ENCODE measurements at regions not wholly inside any gene's neighbourhood (a gene's known extent, or its start where the extent isn't known, plus 50 kb on each side); places are given as distances from the start of the nearest gene placed in this dataset.

DNA sequence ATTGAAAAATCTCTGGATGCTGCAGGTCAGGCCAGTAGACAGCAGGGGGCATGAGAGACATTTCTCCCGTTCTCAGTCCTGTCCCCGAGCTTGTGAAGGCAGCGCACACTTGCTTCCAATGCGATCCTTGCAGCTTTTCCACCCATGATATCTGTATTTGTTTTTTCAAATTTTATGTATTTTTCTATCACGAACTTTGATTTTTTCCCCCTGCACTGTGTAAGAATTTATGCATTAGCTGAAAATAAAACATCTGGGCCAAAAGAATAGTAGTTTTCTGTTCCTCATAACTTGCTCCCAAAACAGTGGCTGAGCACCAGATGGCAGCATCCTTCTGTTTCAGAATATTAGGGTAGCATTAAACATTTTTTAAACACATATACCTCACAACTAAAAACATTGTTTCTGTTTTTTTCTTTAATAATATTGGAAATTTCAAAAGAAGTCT is 90.9 kb upstream of the PABPC3 start:
- TF ChIP-seq, protein P1, sequence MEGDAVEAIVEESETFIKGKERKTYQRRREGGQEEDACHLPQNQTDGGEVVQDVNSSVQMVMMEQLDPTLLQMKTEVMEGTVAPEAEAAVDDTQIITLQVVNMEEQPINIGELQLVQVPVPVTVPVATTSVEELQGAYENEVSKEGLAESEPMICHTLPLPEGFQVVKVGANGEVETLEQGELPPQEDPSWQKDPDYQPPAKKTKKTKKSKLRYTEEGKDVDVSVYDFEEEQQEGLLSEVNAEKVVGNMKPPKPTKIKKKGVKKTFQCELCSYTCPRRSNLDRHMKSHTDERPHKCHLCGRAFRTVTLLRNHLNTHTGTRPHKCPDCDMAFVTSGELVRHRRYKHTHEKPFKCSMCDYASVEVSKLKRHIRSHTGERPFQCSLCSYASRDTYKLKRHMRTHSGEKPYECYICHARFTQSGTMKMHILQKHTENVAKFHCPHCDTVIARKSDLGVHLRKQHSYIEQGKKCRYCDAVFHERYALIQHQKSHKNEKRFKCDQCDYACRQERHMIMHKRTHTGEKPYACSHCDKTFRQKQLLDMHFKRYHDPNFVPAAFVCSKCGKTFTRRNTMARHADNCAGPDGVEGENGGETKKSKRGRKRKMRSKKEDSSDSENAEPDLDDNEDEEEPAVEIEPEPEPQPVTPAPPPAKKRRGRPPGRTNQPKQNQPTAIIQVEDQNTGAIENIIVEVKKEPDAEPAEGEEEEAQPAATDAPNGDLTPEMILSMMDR (IDR thresholded peaks at IDR 0.05), result peak; percentile 76

DNA sequence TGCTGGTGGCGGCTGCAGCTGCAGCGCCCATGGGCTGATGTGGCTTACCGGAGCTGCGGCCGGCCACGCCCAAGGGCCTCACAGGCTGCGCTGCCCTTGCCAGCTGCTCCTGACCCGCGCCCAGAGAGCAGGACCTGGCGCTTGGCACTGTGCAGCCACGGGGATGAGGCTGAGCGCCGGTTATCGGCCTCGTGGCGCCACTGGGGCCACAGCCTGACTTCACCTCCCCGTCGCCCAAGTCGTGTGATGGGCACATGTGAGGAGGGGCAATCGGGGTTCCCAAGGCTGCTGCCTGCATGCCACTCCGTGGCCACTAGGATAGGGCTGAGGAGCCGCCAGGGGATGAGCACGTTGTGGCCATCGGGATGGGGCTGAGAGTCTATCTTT is 77.2 kb upstream of the PABPC3 start:
- TF ChIP-seq, protein P1 (IDR thresholded peaks at IDR 0.05), result no peak

DNA sequence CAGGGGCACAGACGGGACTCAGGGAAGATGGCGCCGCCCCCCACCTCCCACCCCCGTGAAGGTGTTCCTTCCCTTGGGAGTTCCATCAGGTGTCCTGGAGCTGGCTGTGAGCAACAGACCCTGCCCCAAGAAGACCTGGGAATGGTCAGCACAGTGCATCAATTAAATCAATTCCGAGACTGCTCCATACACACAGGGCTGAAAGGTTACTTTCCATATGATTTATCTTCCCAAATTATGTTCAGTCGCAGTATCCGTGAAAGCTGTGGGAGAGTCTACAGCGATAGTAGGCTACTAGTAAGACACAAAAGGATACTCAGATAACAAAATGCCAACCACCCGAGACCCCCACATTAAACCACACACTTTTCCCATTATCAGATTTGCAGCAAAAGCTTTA is 71.8 kb upstream of the PABPC3 start:
- TF ChIP-seq, protein P1 (IDR thresholded peaks at IDR 0.05), result no peak

DNA sequence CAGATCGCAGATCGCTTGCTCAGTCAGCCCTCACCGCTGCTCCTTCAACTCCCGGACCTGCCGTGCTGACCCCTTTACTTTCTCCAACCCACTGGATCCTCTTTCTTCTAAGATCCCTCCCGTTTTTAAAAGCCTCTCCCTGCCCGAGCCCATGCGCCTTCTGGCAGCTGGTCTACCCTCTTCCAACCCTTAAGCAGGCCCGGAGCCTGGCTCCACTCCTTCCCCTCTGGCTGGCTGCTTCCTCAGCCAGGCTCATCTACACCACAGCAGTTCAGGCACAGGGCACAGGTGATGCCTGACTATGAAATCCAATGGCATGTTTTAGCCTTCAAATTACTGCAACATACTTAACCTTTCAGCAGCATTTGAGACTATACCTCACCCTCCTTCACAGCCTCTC is 63.8 kb upstream of the PABPC3 start:
- TF ChIP-seq, protein P1 (IDR thresholded peaks at IDR 0.05), result no peak

DNA sequence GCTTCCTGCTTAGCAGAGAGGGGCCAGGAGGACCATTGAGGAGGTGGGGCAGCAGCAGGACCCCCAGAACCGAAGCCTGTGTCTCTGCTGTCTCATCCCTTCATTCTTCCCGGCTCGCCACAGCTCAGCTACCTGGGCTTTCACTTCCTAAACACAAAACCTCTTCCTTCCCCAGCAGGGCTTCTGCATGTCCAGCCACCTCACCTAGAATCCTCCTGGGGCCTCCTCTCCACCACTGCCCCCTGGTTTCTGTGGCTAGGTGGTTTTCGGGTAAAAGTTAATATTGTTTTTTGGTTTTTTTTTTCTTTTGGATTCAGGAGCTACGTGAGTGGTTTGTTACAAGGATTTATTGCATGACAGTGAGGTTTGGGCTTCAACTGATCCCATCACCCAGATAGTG is 61.8 kb upstream of the PABPC3 start:
- TF ChIP-seq, protein P1 (IDR thresholded peaks at IDR 0.05), result no peak

DNA sequence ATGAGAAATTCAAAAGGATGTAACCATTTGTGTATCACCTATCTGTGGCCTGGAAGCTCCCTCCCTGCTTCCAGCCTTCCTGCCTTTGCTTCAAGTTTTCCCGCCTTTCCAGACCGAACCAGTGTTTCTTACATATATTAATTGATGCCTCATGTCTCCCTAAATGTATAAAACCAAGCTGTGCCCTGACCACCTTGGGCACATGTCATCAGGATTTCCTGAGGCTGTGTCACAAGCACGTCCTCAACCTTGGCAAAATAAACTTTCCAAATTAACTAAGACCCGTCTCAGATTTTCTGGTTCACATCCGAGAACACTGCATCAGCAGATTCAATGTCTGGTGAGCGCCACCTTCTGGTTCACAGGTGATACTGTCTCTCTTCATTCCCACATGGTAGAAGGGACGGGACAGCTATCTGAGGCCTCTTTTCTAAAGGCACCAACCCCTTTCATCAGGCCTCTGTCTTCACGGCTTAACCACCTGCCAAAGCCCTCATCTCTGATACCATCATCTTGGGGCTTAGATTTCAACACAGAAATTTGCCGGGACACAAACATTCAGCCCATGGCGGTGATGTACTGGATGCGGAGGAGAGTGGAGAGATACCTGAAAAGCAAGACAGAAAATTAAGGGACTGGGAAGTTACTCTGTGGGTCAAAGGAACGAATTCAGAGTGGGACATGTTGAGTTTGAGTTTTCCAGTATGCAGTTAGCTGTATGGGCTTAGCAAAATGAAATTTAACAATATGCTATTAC is 58.7 kb upstream of the PABPC3 start:
- TF ChIP-seq, protein P1 (IDR thresholded peaks at IDR 0.05), result peak; percentile 77

DNA sequence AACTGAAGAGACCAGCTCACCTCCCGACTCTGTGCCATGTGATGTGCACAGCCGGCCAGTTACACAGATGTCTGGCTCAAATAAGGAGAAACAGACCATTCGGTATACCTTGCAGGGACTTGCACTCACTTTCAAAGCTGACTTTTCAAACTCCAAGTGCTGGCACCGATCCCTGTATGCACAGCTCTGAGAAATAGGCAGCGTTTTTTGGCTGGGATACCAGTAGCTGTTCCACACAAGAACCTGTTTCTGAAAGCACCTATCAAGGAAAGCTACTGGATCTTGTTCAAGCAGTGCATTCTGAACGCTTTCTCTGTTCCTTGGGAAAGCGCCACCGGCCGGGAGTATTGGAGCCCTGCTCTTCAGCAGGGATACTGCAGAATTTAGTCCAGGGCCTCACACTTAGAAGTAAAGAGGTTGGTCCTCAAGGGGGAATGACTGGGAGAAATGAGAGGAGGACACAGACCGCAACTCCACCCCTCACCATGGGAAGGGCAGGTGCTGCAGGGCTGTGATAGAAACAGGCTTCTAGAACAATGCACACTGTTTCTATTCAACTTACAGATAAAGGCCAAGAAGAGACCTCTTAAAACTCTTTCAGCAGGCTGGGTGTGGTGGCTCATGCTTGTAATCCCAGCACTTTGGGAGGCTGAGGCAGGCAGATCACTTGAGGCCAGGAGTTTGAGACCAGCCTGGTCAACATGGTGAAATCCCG is 53.6 kb upstream of the PABPC3 start:
- TF ChIP-seq, protein P1 (IDR thresholded peaks at IDR 0.05), result no peak
